Mammary epithelial cell (primary cell): ENCODE measurements at regions not wholly inside any gene's neighbourhood (a gene's known extent, or its start where the extent isn't known, plus 50 kb on each side); places are given as distances from the start of the nearest gene placed in this dataset.

Source experiments
- EZH2 ChIP-seq: IDR thresholded peaks from 2 replicates; pipeline ENCODE4 v1.6.1; 2012; ENCODE audit warnings: low read length, inconsistent platforms, borderline replicate concordance
- TF ChIP-seq, protein P1 (sequence below), 2 donors: IDR thresholded peaks in 1 of 2; conservative IDR thresholded peaks in 1 of 2; 2 replicates each; pipeline ENCODE4 v1.5.1; 2011 to 2012; ENCODE audit warnings: inconsistent platforms in 2 of 2, low read length in 2 of 2, mild to moderate bottlenecking in 2 of 2, control low read depth in 1 of 2, low read depth in 1 of 2; ENCODE audit not compliant: insufficient read depth in 1 of 2; ENCODE audit errors: extremely low read depth in 1 of 2

DNA sequence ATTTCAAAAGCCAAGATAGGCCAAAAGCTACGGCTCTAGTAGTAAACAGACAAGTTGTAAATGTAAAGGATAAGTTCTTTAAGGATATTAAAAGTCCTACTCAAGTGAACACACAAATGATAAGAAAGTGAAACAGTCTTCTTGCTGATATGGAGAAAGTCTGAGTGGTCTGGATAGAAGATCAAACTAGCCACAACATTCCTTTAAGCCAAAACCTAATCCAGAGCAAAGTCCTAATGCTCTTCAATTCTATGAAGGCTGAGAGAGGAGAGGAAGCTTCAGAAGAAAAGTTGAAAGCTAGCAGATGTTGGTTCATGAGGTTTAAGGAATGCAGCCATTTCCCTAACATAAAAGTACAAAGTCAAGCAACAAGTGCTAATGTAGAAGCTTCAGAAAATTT, 111.7 kb upstream of the ZEB2 start:
- TF ChIP-seq, protein P1, sequence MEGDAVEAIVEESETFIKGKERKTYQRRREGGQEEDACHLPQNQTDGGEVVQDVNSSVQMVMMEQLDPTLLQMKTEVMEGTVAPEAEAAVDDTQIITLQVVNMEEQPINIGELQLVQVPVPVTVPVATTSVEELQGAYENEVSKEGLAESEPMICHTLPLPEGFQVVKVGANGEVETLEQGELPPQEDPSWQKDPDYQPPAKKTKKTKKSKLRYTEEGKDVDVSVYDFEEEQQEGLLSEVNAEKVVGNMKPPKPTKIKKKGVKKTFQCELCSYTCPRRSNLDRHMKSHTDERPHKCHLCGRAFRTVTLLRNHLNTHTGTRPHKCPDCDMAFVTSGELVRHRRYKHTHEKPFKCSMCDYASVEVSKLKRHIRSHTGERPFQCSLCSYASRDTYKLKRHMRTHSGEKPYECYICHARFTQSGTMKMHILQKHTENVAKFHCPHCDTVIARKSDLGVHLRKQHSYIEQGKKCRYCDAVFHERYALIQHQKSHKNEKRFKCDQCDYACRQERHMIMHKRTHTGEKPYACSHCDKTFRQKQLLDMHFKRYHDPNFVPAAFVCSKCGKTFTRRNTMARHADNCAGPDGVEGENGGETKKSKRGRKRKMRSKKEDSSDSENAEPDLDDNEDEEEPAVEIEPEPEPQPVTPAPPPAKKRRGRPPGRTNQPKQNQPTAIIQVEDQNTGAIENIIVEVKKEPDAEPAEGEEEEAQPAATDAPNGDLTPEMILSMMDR (conservative IDR thresholded peaks at IDR 0.05 in 1 of 2, IDR thresholded peaks at IDR 0.05 in 1 of 2; ENCODE audit: extremely low read depth in 1 of 2, insufficient read depth in 1 of 2, low read depth in 1 of 2, low read length in 2 of 2): no peak
- no peak for TF ChIP-seq EZH2
